PC-3 (cell line): ENCODE measurements at regions not wholly inside any gene's neighbourhood (a gene's known extent, or its start where the extent isn't known, plus 50 kb on each side); places are given as distances from the start of the nearest gene placed in this dataset.

Experiments
- EZH2 ChIP-seq: fragments of 300-600 bp; sonication (generic); IDR thresholded peaks from one replicate; pipeline ENCODE4 v1.6.1; 2017; ENCODE audit warnings: antibody characterized with exemption, mild to moderate bottlenecking, low read length; ENCODE audit not compliant: unreplicated experiment
- EZH2phosphoT487 ChIP-seq: fragments of 300-600 bp; sonication (generic); IDR thresholded peaks from 2 replicates; pipeline ENCODE4 v1.6.1; 2018; ENCODE audit warnings: mild to moderate bottlenecking, antibody characterized with exemption, low read length, borderline replicate concordance
- TF ChIP-seq, protein P1 (sequence below): fragments of 300-600 bp; sonication (generic); conservative IDR thresholded peaks from 2 replicates; pipeline ENCODE4 v1.5.1; 2017; ENCODE audit warnings: antibody characterized with exemption, low read depth, mild to moderate bottlenecking, low read length

DNA sequence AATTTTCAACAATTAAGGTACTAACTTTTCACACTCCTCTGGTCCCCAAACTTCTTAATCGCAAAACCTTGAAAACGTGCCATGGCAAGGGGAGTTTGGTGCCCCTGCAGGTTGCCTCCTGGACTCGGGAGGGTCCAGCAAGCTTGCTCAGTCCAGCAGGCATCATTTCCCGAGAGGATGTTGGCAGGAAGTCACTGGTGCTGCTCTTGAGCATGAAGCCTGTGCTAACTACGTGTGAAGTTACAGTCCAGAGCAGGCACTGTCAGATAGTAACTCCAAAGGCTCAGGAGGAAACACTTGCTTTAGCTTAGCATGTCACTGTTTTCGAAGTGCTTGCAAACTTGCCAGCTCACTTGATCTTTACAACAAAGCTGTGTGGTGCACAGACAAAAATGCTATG, 215.4 kb downstream of the MYCN start:
- TF ChIP-seq, protein P1, sequence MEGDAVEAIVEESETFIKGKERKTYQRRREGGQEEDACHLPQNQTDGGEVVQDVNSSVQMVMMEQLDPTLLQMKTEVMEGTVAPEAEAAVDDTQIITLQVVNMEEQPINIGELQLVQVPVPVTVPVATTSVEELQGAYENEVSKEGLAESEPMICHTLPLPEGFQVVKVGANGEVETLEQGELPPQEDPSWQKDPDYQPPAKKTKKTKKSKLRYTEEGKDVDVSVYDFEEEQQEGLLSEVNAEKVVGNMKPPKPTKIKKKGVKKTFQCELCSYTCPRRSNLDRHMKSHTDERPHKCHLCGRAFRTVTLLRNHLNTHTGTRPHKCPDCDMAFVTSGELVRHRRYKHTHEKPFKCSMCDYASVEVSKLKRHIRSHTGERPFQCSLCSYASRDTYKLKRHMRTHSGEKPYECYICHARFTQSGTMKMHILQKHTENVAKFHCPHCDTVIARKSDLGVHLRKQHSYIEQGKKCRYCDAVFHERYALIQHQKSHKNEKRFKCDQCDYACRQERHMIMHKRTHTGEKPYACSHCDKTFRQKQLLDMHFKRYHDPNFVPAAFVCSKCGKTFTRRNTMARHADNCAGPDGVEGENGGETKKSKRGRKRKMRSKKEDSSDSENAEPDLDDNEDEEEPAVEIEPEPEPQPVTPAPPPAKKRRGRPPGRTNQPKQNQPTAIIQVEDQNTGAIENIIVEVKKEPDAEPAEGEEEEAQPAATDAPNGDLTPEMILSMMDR: no peak
- TF ChIP-seq EZH2phosphoT487 (no peak), EZH2 (no peak)
